GM18519 (cell line): ENCODE measurements at regions not wholly inside any gene's neighbourhood (a gene's known extent, or its start where the extent isn't known, plus 50 kb on each side); places are given as distances from the start of the nearest gene placed in this dataset.
"Not testable (repeated sequence)": the region's sequence is repeated elsewhere in the genome, so short reads cannot be mapped to it uniquely, and the experiment has no call there.

ENCODE experiments used
- ATAC-seq: cut with Tn5 transposase; IDR thresholded peaks from one replicate; pipeline ENCODE4 v1.9.1; 2021; ENCODE audit warnings: mild to moderate bottlenecking, moderate library complexity; ENCODE audit not compliant: unreplicated experiment, low FRiP score

GRCh38 chr1:78715181-78715661 lies 65.6 kb downstream of the IFI44 start:
- no peak for ATAC-seq

- ATAC-seq: no peak
Observed at GRCh38 chr1:78716186-78716585, 66.6 kb downstream of the IFI44 start.

DNA sequence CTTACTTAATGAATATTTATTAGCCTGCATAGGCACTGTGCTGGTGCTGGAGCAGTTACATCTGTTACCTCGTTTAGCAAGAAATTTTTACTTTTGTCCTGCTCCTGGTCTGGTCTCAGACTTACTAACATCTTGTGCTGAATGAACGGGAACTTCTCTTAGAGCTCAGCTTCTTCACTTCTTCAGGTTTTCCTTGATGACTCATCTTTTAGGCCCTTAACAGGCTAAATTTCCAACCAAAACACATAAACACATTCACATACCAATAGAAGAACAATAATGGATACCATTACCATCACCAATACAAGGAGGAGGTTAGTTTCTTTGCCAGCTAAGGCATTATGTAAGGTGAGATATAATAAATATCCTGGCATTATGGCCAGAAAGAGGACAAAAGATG lies 68.9 kb downstream of the IFI44 start:
- ATAC-seq: no peak

- no peak for ATAC-seq
Observed at GRCh38 chr1:78721136-78721535, 71.5 kb downstream of the IFI44 start.

GRCh38 chr1:78722105-78722504 lies 72.5 kb downstream of the IFI44 start:
- no peak for ATAC-seq

GRCh38 chr1:78722521-78722920 lies 72.9 kb downstream of the IFI44 start:
- ATAC-seq: no peak

- no peak for ATAC-seq
Observed at GRCh38 chr1:78722947-78723346, 73.3 kb downstream of the IFI44 start.

DNA sequence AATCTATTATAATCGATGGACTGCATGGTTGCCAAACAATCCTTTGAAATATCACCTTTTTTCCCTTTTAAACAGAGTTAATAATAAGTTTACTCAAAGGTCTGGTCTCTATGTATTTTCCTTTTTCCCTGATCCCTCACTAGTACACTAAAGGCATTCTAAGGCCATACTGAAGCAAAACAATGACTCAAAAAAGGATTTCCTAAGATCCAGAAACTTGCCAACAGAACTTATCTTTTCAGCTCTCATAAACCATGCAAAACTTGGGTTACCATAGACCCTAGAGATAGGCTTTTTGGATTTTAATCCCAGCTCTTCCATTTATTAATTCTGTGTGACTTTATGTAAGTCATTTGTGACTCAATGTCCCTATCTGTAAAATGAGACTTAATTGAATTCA lies 77.1 kb downstream of the IFI44 start:
- no peak for ATAC-seq

GRCh38 chr1:78728359-78728758 lies 78.7 kb downstream of the IFI44 start:
- no peak for ATAC-seq

- no peak for ATAC-seq
Observed at GRCh38 chr1:78730054-78730453, 80.4 kb downstream of the IFI44 start.

GRCh38 chr1:78731674-78732073 lies 82.0 kb downstream of the IFI44 start:
- no peak for ATAC-seq

GRCh38 chr1:78737241-78737640 lies 87.6 kb downstream of the IFI44 start:
- ATAC-seq: no peak

GRCh38 chr1:78743626-78744025 lies 94.0 kb downstream of the IFI44 start:
- no peak for ATAC-seq

GRCh38 chr1:78745111-78745510 lies 95.5 kb downstream of the IFI44 start:
- ATAC-seq: no peak

DNA sequence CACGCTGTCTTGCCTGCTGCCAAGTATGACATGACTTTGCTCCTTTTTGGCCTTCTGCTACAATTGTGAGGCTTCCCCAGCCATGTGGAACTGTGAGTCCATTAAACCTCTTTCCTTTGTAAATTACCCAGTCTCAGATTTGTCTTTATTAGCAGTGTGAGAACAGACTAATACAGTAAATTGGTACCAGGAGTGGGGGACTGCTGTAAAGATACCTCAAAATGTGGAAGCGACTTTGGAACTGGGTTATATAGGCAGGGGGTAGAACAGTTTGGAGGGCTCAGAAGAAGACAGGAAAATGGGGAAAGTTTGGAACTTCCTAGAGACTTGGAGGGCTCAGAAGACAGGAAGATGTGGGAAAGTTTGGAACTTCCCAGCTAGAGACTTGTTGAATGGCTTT lies 104.0 kb downstream of the IFI44 start:
- ATAC-seq: not testable (repeated sequence)

- no peak for ATAC-seq
Observed at GRCh38 chr1:78755986-78756385, 106.4 kb downstream of the IFI44 start.

DNA sequence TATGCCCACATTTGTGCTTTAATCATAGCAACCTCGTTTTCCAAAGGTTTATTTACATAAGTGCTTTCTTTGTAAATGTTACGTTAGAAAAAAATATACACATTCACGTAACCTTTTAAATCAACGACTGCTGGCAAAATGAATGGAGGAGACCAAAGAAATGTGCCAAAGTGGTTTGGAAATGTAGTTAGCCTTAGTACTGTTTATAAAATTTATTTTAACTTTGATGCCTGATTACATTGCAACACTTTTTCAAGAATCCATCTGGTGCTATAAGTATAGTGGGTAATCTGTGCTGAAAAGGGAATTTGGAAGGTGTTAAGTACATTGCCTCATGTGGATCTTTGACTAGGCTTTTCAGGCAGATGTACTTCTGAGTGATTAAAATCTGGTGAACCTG lies 108.9 kb downstream of the IFI44 start:
- no peak for ATAC-seq

GRCh38 chr1:78759881-78760280 lies 110.2 kb downstream of the IFI44 start:
- ATAC-seq: no peak

GRCh38 chr1:78760858-78761257 lies 111.2 kb downstream of the IFI44 start:
- no peak for ATAC-seq

- ATAC-seq: no peak
Observed at GRCh38 chr1:78762113-78762512, 112.5 kb downstream of the IFI44 start.

- ATAC-seq: no peak
Observed at GRCh38 chr1:78765489-78765888, 115.9 kb downstream of the IFI44 start.

DNA sequence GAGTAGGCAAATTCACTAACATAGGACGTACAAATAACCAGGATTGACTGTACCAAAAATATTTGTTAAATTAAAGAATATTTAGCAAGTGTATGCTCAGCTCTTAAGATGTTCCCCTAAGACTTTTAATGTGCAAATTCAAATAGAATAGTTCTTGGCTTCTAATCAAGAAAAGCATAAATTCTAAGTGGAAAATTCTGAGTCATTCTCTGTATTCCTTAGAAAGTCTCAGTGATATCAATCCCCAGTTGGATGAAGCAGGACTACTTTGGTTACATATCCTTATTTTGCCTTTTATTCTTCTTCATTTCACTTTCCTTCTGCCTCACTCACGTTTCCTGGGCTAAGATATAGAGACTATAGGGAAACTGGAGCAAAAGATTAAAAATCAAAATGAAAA lies 130.2 kb downstream of the IFI44 start:
- no peak for ATAC-seq

GRCh38 chr1:78787544-78787943 lies 137.9 kb downstream of the IFI44 start:
- ATAC-seq: no peak
